ENCODE measurements at regions not wholly inside any gene's neighbourhood (a gene's known extent, or its start where the extent isn't known, plus 50 kb on each side); places are given as distances from the start of the nearest gene placed in this dataset.

- TF ChIP-seq ZNF462 (CRISPR knock-in tag; IDR thresholded peaks at IDR 0.05), result no peak
- TF ChIP-seq, protein P1, sequence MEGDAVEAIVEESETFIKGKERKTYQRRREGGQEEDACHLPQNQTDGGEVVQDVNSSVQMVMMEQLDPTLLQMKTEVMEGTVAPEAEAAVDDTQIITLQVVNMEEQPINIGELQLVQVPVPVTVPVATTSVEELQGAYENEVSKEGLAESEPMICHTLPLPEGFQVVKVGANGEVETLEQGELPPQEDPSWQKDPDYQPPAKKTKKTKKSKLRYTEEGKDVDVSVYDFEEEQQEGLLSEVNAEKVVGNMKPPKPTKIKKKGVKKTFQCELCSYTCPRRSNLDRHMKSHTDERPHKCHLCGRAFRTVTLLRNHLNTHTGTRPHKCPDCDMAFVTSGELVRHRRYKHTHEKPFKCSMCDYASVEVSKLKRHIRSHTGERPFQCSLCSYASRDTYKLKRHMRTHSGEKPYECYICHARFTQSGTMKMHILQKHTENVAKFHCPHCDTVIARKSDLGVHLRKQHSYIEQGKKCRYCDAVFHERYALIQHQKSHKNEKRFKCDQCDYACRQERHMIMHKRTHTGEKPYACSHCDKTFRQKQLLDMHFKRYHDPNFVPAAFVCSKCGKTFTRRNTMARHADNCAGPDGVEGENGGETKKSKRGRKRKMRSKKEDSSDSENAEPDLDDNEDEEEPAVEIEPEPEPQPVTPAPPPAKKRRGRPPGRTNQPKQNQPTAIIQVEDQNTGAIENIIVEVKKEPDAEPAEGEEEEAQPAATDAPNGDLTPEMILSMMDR (conservative IDR thresholded peaks at IDR 0.05; ENCODE audit: low read depth in 2 of 2), result no peak
- no peak for TF ChIP-seq ZNF331 (CRISPR knock-in tag; IDR thresholded peaks at IDR 0.05; ENCODE audit: low read depth)
- TF ChIP-seq CREB1 (CRISPR knock-in tag; IDR thresholded peaks at IDR 0.05; ENCODE audit: low read depth), result no peak
- no peak for TF ChIP-seq ZNF114 (CRISPR knock-in tag; IDR thresholded peaks at IDR 0.05)
Measured at GRCh38 chr5:3931976-3932375, 336.3 kb downstream of the IRX1 start (continued).

DNA sequence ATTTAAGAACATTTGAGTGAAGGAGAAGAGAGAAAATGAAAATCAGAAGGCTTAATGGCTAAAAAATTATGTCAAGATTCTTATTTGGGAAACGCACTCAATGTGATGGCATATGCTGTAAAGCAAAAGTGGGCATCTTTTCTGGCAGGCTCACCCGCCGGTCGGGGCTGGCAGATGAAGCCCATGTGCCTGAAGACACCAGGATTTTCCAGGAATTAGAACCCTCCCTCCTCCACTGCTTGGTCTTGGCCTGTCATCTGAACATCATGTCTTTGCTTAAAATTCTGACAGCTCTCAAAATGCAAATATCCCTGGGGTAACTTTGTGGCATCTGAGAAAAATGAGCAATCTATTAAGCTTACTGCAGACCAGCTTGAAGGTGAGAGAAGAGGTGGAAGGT is 337.9 kb downstream of the IRX1 start:
- H3F3A ChIP-seq (replicated peaks; ENCODE audit: low read depth), result no peaks in the 10 kb centered on the region
- no peaks in the 10 kb centered on the region for H3K27me3 ChIP-seq (ENCODE audit: insufficient read depth)
- no peaks in the 10 kb centered on the region for H4K20me1 ChIP-seq (replicated peaks; ENCODE audit: insufficient read depth)
- no peak overlapping the region for H3K4me3 Mint-ChIP-seq
- no peak for ATAC-seq
- H3K4me2 ChIP-seq, result no peak overlapping the region
- no peaks in the 10 kb centered on the region for H3K79me2 ChIP-seq (replicated peaks; ENCODE audit: insufficient read depth)
- H3K9me3 Mint-ChIP-seq, result peaks cover 9% of the 10 kb centered on the region; the same call in 2 of the 3 replicates
- H3K27ac Mint-ChIP-seq, result no peak overlapping the region
- H3K27me3 Mint-ChIP-seq (ENCODE audit: insufficient read depth, low read depth, poor library complexity), result peaks cover 5% of the 10 kb centered on the region
- no peak overlapping the region for H2AFZ ChIP-seq
- H3K9me2 ChIP-seq (ENCODE audit: insufficient read depth), result 0 out of 2 replicates have a peak, but pooled peaks cover 2% of the 10 kb centered on the region
- no peak overlapping the region for H3K4me3 ChIP-seq
- H3K4me1 Mint-ChIP-seq, result no peaks in the 10 kb centered on the region
- DNase-seq (ENCODE audit: low spot score), result no peak
- H3K36me3 ChIP-seq (ENCODE audit: insufficient read depth), result no peaks in the 10 kb centered on the region
- H3K27ac ChIP-seq (ENCODE audit: low read depth), result no peak overlapping the region
- no peaks in the 10 kb centered on the region; the same call in 2 of the 3 replicates for H3K36me3 Mint-ChIP-seq (ENCODE audit: low read depth)
- no peaks in the 10 kb centered on the region for H3K4me1 ChIP-seq (ENCODE audit: insufficient read depth)
- no peak for TF ChIP-seq EZH2phosphoT487 (IDR thresholded peaks at IDR 0.05; ENCODE audit: unreplicated experiment)
- TF ChIP-seq JUNB (IDR thresholded peaks at IDR 0.05; ENCODE audit: unreplicated experiment), result no peak
- TF ChIP-seq NANOG (IDR thresholded peaks at IDR 0.05; ENCODE audit: borderline replicate concordance), result no peak
- no peak for TF ChIP-seq STAT1 (IDR thresholded peaks at IDR 0.05; ENCODE audit: unreplicated experiment)
- no peak for TF ChIP-seq ZNF114 (CRISPR knock-in tag; IDR thresholded peaks at IDR 0.05)
- TF ChIP-seq EZH2 (IDR thresholded peaks at IDR 0.05; ENCODE audit: low read depth, unreplicated experiment), result no peak

Data from GM23338 (cell line).